ENCODE measurements at regions not wholly inside any gene's neighbourhood (a gene's known extent, or its start where the extent isn't known, plus 50 kb on each side); places are given as distances from the start of the nearest gene placed in this dataset.

- DNase-seq = no peak
Observed at GRCh38 chr4:143083756-143084472, 100.8 kb upstream of the USP38 start.

DNA sequence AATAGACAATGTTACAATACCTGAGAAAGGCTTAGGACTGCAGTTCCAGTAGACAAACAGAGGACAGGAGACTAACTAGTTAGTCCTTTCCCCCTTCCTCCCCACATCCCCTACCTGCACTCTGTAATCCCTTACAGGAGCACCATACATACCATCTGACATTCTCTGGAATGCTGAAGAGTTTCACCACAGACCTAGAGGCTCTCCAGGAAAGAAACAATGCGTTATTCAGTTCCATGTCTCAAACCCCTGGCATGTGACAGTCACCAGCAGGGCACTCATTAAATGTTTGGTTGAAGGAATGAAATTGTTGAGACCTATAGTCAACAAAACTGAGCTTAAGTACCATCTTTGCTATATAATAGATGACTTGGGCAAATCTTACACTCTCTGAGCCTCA is 100.2 kb upstream of the USP38 start:
- no peak for DNase-seq

DNA sequence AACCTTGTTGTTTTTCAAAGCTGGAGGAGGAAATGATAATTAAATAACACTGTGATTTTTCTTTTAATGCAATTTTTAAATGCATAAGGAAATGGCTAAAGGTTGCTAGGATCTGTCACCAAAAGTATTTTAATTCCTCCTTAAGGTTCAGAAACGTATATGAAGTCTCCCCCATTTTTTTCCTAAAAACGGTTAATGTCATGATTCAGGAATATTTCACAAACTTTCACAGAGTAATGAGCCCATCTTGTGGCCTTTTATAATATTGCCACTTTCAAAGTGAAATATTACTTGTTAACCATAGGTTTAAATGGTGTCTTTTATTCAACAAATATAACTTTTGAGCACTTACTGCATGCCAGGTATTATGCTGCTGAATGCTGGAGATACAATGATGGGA is 99.5 kb upstream of the USP38 start:
- DNase-seq = peak; percentile 1

GRCh38 chr4:143085659-143086058 is 99.1 kb upstream of the USP38 start:
- DNase-seq = peak; percentile 15

GRCh38 chr4:143089291-143089690 is 95.4 kb upstream of the USP38 start:
- peak; percentile 33 for DNase-seq

- DNase-seq = no peak
Observed at GRCh38 chr4:143089847-143090246, 94.9 kb upstream of the USP38 start.

DNA sequence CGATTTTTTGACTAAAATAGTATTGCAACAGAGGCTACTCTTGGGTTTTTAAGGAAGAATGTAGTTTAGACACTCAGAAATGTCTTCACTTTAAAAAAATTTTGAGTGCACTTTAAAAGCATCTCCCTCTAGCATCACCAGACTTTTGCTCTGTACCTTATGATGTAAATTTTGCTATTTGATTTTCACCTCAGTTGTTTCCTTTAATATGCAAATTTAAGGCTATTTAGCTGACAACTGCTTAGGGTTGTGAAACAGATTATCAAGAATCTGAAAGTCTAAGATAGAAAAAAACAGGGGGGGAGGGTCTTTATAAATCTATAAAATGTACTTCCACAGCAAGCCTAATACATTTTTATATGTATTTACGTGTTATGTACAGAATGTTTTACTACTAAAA is 92.9 kb upstream of the USP38 start:
- no peak for DNase-seq

GRCh38 chr4:143095447-143095846 is 89.3 kb upstream of the USP38 start:
- no peak for DNase-seq

GRCh38 chr4:143097751-143098150 is 87.0 kb upstream of the USP38 start:
- no peak for DNase-seq

- DNase-seq = no peak
Observed at GRCh38 chr4:143099693-143100092, 85.0 kb upstream of the USP38 start.

- DNase-seq = no peak
Observed at GRCh38 chr4:143109376-143109775, 75.3 kb upstream of the USP38 start.

DNA sequence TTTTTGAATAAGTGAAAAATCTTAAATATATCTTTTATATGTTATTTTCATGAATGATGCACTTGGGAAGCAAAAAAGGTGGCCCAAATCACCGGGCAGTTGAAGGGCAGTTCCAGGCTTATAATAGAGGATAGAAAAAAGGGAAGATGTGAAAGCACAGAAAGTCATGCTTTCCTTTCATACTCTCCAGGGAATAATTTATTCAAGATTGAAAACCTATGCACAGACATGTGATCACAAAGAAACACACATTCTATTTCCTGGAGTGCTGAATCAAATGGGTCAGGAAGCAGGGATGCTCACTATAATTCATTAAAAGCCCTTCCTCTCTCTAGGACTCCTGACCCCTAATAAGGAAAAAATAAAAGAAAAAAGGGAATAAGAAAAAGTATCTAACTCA is 66.1 kb upstream of the USP38 start:
- DNase-seq = no peak

GRCh38 chr4:143127621-143128020 is 57.1 kb upstream of the USP38 start:
- DNase-seq = no peak

GRCh38 chr4:143133977-143134376 is 50.7 kb upstream of the USP38 start:
- DNase-seq = no peak
